NCI-H146 treated with DMSO at 0.1 percent for 48 hours (cell line): ENCODE measurements at regions not wholly inside any gene's neighbourhood (a gene's known extent, or its start where the extent isn't known, plus 50 kb on each side); places are given as distances from the start of the nearest gene placed in this dataset.

Source experiments
- DNase-seq: peaks from one replicate; lab custom pipeline; 2025; ENCODE audit not compliant: unreplicated experiment; lab: John Stamatoyannopoulos, UW

- no peak for DNase-seq
Observed at GRCh38 chr1:119298687-119299303, 69.8 kb upstream of the HAO2 start.

GRCh38 chr1:119302011-119302410 lies 66.6 kb upstream of the HAO2 start:
- no peak for DNase-seq

- no peak for DNase-seq
Observed at GRCh38 chr1:119308130-119308700, 60.4 kb upstream of the HAO2 start.

- DNase-seq: no peak
Observed at GRCh38 chr1:119308806-119309205, 59.8 kb upstream of the HAO2 start.

GRCh38 chr1:119310301-119310700 lies 58.3 kb upstream of the HAO2 start:
- no peak for DNase-seq

GRCh38 chr1:119312500-119312899 lies 56.1 kb upstream of the HAO2 start:
- no peak for DNase-seq

GRCh38 chr1:119314001-119314796 lies 54.4 kb upstream of the HAO2 start:
- no peak for DNase-seq

GRCh38 chr1:119316870-119317416 lies 51.6 kb upstream of the HAO2 start:
- DNase-seq: no peak

GRCh38 chr1:119318466-119319309 lies 49.9 kb upstream of the HAO2 start:
- DNase-seq: no peak
